Neural cell (in vitro differentiated cells): ENCODE measurements at regions not wholly inside any gene's neighbourhood (a gene's known extent, or its start where the extent isn't known, plus 50 kb on each side); places are given as distances from the start of the nearest gene placed in this dataset.

Experiments used
- H2AFZ ChIP-seq: fragments of 200-600, 300-800 bp; sonication (generic), shearing (Covaris generic); 2 replicates; pipeline ENCODE4 v1.6.0; 2014; ENCODE audit warnings: low read depth, mild to moderate bottlenecking, antibody characterized with exemption, low read length, moderate library complexity
- H3F3A ChIP-seq: fragments of 200-600 bp; shearing (Covaris generic); 2 replicates; pipeline ENCODE4 v1.6.1; 2016; ENCODE audit warnings: mild to moderate bottlenecking, moderate library complexity, mixed read lengths, antibody characterized with exemption, low read length; ENCODE audit not compliant: insufficient read depth, poor library complexity, severe bottlenecking
- H3K27ac ChIP-seq: fragments of 200-600, 300-800 bp; sonication (generic), shearing (Covaris generic); 2 replicates; pipeline ENCODE4 v1.5.1; 2014; ENCODE audit warnings: mild to moderate bottlenecking, low read length, moderate library complexity
- H3K27me3 ChIP-seq: fragments of 300-800, 200-600 bp; sonication (generic), shearing (Covaris generic); 2 replicates; pipeline ENCODE4 v1.6.0; 2014; ENCODE audit warnings: mild to moderate bottlenecking, low read depth, low read length, moderate library complexity; ENCODE audit not compliant: insufficient read depth
- H3K36me3 ChIP-seq: fragments of 300-800, 200-600 bp; sonication (generic), shearing (Covaris generic); 2 replicates; pipeline ENCODE4 v1.5.1; 2014; ENCODE audit warnings: mild to moderate bottlenecking, antibody characterized with exemption, low read length, moderate library complexity; ENCODE audit not compliant: insufficient read depth
- H3K4me2 ChIP-seq: fragments of 300-800, 200-600 bp; sonication (generic), shearing (Covaris generic); 2 replicates; pipeline ENCODE4 v1.6.0; 2014; ENCODE audit warnings: mild to moderate bottlenecking, low read length
- H3K4me3 ChIP-seq: fragments of 300-800, 200-600 bp; sonication (generic), shearing (Covaris generic); 2 replicates; pipeline ENCODE4 v1.5.1; 2014; ENCODE audit warnings: mild to moderate bottlenecking, low read length, moderate library complexity
- H3K79me2 ChIP-seq: fragments of 200-600 bp; shearing (Covaris generic); replicated peaks from 2 replicates; pipeline ENCODE4 v1.6.0; 2014; ENCODE audit warnings: mild to moderate bottlenecking, low read length, moderate library complexity; ENCODE audit not compliant: insufficient read depth
- H3K9ac ChIP-seq: fragments of 300-800, 200-600 bp; sonication (generic), shearing (Covaris generic); 2 replicates; pipeline ENCODE4 v1.6.1; 2016; ENCODE audit warnings: mild to moderate bottlenecking, low read length, mixed read lengths
- H3K9me2 ChIP-seq: fragments of 200-600 bp; shearing (Covaris generic); 2 replicates; pipeline ENCODE4 v1.6.1; 2016; ENCODE audit warnings: mild to moderate bottlenecking, low read length, mixed read lengths; ENCODE audit not compliant: insufficient read depth
- H3K9me3 ChIP-seq: fragments of 200-600, 300-800 bp; sonication (generic), shearing (Covaris generic); 2 replicates; pipeline ENCODE4 v1.6.1; 2016; ENCODE audit warnings: mild to moderate bottlenecking, mixed run types, low read length, moderate library complexity, mixed read lengths
- H4K20me1 ChIP-seq: fragments of 200-600 bp; shearing (Covaris generic); 2 replicates; pipeline ENCODE4 v1.6.1; 2016; ENCODE audit warnings: mild to moderate bottlenecking, mixed run types; ENCODE audit not compliant: insufficient read depth
- CTCF ChIP-seq: fragments of 450-650 bp; IDR thresholded peaks from 2 replicates; pipeline ENCODE4 v1.5.1; 2014; ENCODE audit warnings: antibody characterized with exemption, mild to moderate bottlenecking, moderate library complexity; ENCODE audit not compliant: poor library complexity, severe bottlenecking
- EP300 ChIP-seq: fragments of 450-650 bp; conservative IDR thresholded peaks from 2 replicates; pipeline ENCODE4 v1.6.1; 2014; ENCODE audit warnings: antibody characterized with exemption, mild to moderate bottlenecking, moderate library complexity; ENCODE audit not compliant: poor library complexity, severe bottlenecking
- EZH2 ChIP-seq: fragments of 200-600, 300-800 bp; shearing (Covaris generic), sonication (generic); IDR thresholded peaks from 2 replicates; pipeline ENCODE4 v1.6.1; 2014; ENCODE audit warnings: antibody characterized with exemption, low read length, borderline replicate concordance, mild to moderate bottlenecking; ENCODE audit not compliant: insufficient read depth, poor library complexity, severe bottlenecking
- MXI1 ChIP-seq: fragments of 450-650 bp; conservative IDR thresholded peaks from 2 replicates; pipeline ENCODE4 v1.6.1; 2014; ENCODE audit warnings: antibody characterized with exemption, mild to moderate bottlenecking; ENCODE audit not compliant: poor library complexity, severe bottlenecking
- POLR2AphosphoS5 ChIP-seq: IDR thresholded peaks from 2 replicates; pipeline ENCODE4 v1.6.1; 2012
- RAD21 ChIP-seq: fragments of 450-650 bp; conservative IDR thresholded peaks from 2 replicates; pipeline ENCODE4 v1.6.1; 2014; ENCODE audit warnings: antibody characterized with exemption, mild to moderate bottlenecking, moderate library complexity
- REST ChIP-seq: IDR thresholded peaks from 2 replicates; pipeline ENCODE4 v1.6.1; 2012; ENCODE audit warnings: borderline replicate concordance
- SMC3 ChIP-seq: fragments of 450-650 bp; conservative IDR thresholded peaks from 2 replicates; pipeline ENCODE4 v1.6.1; 2014; ENCODE audit warnings: antibody characterized with exemption, mild to moderate bottlenecking, moderate library complexity; ENCODE audit not compliant: poor library complexity
- TAF1 ChIP-seq: IDR thresholded peaks from 2 replicates; pipeline ENCODE4 v1.6.1; 2012; ENCODE audit warnings: low read depth

GRCh38 chr13:104837756-104838155 is 1697.7 kb downstream of the EFNB2 start:
- no peak overlapping the region for H3K4me2 ChIP-seq
- no peaks in the 10 kb centered on the region for H3K9me3 ChIP-seq
- no peaks in the 10 kb centered on the region for H3K9me2 ChIP-seq
- H2AFZ ChIP-seq, result no peak overlapping the region
- no peak overlapping the region for H3K4me3 ChIP-seq
- H3K36me3 ChIP-seq, result no peaks in the 10 kb centered on the region
- H4K20me1 ChIP-seq, result no peaks in the 10 kb centered on the region
- H3K79me2 ChIP-seq, result no peaks in the 10 kb centered on the region
- no peak overlapping the region for H3K27ac ChIP-seq
- H3F3A ChIP-seq, result no peaks in the 10 kb centered on the region
- H3K27me3 ChIP-seq, result no peaks in the 10 kb centered on the region
- TF ChIP-seq MXI1 (no peak), TAF1 (no peak), CTCF (no peak), SMC3 (no peak), POLR2AphosphoS5 (no peak), REST (no peak), RAD21 (no peak), EZH2 (no peak), EP300 (no peak)
- H3K9ac ChIP-seq, result no peak overlapping the region

- Histone ChIP-seq H3K4me3 (no peak overlapping the region), H3K9me3 (no peaks in the 10 kb centered on the region), H3F3A (no peaks in the 10 kb centered on the region), H4K20me1 (no peaks in the 10 kb centered on the region), H3K9ac (no peak overlapping the region), H3K36me3 (no peaks in the 10 kb centered on the region), H3K27me3 (no peaks in the 10 kb centered on the region), H3K79me2 (no peaks in the 10 kb centered on the region), H2AFZ (no peak overlapping the region), H3K9me2 (no peaks in the 10 kb centered on the region), H3K27ac (no peak overlapping the region), H3K4me2 (no peak overlapping the region)
- TF ChIP-seq TAF1, result no peak
- TF ChIP-seq RAD21, result no peak
- TF ChIP-seq SMC3, result no peak
- no peak for TF ChIP-seq CTCF
- TF ChIP-seq MXI1, result no peak
- TF ChIP-seq POLR2AphosphoS5, result no peak
- TF ChIP-seq REST, result no peak
- TF ChIP-seq EP300, result no peak
- no peak for TF ChIP-seq EZH2
Observed at GRCh38 chr13:104833221-104833620, 1702.2 kb downstream of the EFNB2 start.
